ENCODE measurements at regions not wholly inside any gene's neighbourhood (a gene's known extent, or its start where the extent isn't known, plus 50 kb on each side); places are given as distances from the start of the nearest gene placed in this dataset.

DNA sequence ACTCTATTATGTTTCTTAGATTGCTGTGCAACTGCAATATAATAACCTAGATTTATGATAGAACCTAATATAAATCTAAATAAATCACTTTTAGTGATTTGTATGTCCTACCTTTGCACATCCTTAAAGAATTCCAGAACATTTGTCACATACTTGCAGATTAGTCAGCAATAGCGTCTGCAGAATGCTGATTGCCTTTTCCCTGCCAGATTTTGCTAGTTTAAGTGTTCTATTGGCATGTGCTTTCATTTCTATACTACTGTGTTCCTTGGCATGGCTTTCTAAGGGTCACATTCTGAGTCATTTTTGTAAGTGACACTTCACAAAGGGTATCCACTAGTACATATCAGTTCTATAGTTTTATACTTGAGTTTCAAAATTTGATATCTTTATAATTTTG, 303.1 kb upstream of the GIMD1 start:
- no peak for DNase-seq

DNA sequence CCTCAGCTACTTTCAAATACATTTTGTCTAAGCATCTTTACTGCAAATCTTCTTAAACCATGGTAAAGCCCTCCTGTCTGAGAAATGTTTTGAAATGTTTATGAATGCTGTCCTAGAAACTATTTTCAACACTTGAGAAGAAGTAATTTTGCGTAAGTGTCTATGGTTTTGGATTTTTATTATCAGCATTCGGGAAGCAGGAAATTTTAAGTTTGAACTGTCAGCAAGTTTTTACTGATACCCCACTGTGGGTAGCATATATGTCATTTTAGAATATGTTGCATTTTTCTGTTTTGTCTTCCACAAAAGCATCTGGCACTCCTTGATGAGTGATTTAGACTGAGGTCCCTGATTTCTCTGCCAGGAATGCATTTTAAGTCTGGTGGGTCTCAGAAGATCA, 302.4 kb upstream of the GIMD1 start:
- no peak for DNase-seq

DNA sequence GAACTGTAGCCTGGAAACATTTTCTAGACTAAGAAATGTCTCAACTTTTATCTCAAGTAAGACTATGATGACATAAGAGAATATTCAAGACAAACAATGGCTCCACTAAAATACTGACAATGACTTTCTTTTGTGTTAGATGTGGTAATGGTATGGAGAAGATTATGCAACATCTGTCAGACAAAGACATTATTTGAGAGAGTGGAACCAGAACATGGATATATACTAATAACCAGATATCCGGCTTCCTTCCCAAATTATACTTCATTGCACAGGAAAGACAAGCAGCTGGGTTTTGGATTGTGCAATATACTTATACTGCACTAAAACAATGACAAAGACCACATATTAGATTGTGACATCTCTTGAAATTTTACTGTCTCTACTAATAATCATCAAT, 290.8 kb upstream of the GIMD1 start:
- no peak for DNase-seq

- DNase-seq = no peak
Measured at GRCh38 chr4:106652095-106652494, 283.5 kb upstream of the GIMD1 start.

DNA sequence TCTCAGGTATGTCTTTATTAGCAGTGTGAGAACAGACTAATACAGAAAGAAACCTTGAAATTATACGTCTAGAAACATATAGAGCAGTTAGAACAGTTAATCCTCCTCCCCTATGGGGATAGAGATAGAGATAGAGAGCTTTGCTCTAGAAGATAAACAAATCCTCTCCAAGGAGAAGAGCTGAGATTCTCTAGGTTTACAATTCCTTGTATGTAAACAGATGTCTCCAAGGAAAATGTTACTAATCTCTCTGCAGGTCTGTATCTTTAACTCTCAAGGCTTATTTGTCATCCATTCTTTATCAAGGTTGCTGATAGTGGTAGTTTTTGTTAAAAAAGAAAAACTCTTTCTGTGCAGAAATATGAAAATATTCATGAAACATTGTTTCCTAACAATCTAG, 282.1 kb upstream of the GIMD1 start:
- DNase-seq = no peak

DNA sequence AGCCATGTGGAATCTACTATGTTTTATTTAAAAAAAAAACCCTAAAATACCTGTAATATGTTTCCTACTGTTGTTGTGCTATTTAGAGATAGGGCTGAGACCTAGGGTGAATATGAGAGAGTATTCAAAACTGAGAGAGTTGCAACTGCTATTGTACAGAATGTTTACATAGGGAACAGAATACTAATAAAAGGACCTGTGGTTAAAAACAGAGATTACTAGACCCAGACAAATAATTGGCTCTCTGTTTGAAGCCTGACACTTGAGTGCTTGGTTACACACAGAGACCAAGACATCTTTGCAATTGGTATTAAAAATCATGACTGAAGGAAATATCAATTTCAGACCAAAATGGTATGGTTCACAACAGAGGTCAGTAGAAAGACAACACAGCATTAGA, 278.9 kb upstream of the GIMD1 start:
- DNase-seq = no peak

GRCh38 chr4:106629268-106629625, 260.7 kb upstream of the GIMD1 start:
- no peak for DNase-seq

GRCh38 chr4:106628586-106629267, 260.1 kb upstream of the GIMD1 start:
- DNase-seq = no peak

GRCh38 chr4:106627051-106627450, 258.5 kb upstream of the GIMD1 start:
- DNase-seq = no peak

- no peak for DNase-seq
Measured at GRCh38 chr4:106624671-106625070, 256.1 kb upstream of the GIMD1 start.

DNA sequence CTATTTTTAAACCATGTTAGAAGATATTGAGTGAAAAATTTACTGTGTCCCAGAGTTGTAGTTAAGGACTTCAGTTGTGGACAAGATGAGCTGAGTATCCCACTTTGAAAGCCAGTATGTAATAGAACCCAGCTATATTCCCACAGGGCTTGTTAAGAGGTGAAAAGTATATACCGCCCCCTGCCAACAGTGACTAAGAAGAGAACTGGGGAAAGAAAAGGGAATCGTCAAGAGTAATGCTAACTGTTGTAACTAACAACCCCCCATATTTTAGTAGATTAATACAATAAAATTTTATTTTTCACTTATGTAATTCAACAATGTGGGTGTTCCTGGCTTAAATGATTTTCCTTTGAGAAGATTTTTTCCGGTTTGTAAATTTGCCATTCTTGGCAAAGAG, 250.4 kb upstream of the GIMD1 start:
- no peak for DNase-seq

- no peak for DNase-seq
Measured at GRCh38 chr4:106615961-106616360, 247.4 kb upstream of the GIMD1 start.

DNA sequence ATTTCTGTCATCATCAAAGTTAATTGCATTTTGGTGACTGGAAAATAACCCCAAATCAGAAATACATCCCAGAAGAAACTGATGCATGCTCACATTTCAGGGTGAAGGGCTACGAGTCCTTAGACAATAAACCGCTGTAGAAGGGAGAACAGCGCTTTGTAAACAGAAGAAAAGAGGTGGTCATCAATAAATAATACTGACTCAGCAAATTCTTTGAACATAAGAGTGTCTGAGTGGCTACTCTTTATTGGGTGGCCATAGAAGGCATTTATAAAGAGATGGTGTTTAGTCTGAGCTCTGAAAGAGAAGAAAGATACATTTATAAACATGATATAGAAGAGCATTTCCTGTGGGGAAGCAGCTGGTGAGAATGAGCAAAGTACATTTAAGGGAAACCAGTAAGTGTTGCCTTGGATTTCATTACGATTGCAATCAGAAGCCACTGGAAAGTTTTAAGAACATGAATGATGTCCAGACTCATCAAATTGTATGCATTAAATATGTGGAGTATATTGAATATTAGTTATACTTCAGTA, 246.9 kb upstream of the GIMD1 start:
- DNase-seq = no peak

GRCh38 chr4:106614441-106614840, 245.9 kb upstream of the GIMD1 start:
- DNase-seq = no peak

GRCh38 chr4:106609917-106610316, 241.3 kb upstream of the GIMD1 start:
- DNase-seq = no peak

DNA sequence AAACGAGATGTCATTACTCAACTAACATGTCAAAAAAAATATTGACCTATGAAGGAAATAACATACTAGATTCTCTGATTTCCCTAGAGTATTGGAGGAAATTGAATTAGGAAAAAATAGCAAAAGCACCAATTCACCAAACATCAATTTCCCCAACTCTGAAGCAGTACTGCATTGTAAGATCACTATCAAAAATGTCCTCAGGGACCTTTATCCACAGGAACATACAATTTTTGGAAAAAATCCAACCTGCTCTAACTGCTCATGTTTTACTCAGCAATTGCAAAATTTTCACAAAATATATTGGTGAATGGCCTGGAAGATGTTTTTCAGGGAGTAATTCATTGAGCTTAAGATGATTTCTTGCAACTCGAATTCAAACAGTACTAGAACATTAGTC, 239.0 kb upstream of the GIMD1 start:
- no peak for DNase-seq

- no peak for DNase-seq
Measured at GRCh38 chr4:106604319-106605051, 235.9 kb upstream of the GIMD1 start.

- no peak for DNase-seq
Measured at GRCh38 chr4:106603471-106603870, 234.9 kb upstream of the GIMD1 start.

- no peak for DNase-seq
Measured at GRCh38 chr4:106602711-106603110, 234.1 kb upstream of the GIMD1 start.

DNA sequence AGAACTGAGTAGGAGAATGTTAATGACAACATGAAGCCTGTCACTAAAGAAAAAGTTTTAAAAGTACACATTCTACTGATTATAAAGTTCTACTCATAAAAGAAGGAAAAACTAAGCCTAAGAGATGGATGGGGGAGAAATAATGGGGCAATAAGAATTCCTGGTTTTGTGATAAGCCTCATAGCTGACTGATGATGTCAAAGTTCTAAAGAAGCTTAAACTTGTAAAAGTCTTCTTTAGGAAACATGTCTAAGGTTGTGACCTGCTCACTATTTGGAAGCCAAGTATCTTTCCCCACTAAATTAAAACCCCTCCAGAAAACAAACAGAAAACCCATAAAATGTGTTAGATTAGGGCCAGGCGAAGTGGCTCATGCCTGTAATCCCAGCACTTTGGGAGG, 232.9 kb upstream of the GIMD1 start:
- no peak for DNase-seq

- DNase-seq = no peak
Measured at GRCh38 chr4:106595906-106596305, 227.3 kb upstream of the GIMD1 start.

GRCh38 chr4:106594291-106594952, 225.8 kb upstream of the GIMD1 start:
- no peak for DNase-seq

DNA sequence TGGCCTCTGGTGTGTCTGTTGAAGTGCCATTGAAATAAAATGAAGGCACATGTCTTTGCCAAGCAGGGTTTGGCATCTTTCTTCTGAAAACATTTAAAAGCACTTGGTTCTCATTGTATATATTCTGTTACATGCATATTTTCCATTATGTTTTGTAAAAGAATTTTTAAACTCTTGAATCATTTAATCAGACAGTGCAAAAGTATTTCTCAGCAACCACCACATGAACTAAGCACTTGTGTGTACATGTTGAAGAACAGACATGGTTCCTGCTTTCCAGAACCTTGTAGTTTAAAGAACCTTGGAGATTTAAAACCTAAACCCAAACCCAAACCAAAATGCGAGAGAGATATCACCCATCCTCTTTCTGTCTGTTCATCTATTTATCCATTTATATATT, 220.3 kb upstream of the GIMD1 start:
- DNase-seq = no peak

DNA sequence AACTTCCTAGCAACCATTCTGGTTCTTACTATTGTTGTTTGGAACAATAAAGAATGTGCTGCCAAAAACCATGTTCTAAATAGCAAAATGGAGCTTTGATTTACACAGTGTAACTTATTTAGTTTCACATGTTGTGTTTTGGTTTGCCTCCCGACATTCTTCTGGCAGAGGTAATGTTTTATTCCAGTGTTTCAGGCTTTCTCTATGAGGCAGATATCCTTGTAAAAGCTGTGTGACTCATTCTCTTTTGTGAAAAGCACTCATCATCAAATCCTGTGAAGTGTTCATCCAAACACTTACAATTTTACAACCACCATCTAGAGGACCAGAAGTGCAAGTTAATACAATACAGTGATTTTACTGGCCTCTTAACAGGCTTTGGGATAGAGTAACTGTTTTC, 219.0 kb upstream of the GIMD1 start:
- DNase-seq = no peak
